ENCODE measurements at regions not wholly inside any gene's neighbourhood (a gene's known extent, or its start where the extent isn't known, plus 50 kb on each side); places are given as distances from the start of the nearest gene placed in this dataset.
"Not testable (repeated sequence)": the region's sequence is repeated elsewhere in the genome, so short reads cannot be mapped to it uniquely, and the experiment has no call there.

DNA sequence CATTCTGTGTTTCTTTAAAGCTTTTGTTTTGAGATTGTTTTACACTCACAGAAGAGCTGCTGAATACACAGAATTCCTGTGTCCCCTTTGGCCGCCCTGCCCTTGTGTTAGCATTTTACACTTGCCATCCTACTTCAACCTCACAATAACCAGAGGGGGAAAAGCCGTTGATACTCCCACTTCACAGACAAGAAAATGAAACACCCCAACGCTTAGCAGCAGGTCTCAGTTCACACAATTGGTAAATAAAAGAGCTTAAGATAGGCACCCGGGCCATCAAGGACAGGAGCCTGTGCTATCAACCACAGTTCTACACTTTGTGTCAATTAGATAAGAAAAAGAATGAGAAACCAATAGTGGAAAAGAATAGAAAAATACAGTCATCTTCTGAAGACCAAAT lies 178.0 kb downstream of the SYK start:
- DNase-seq (ENCODE audit: low read depth) = no peak

DNA sequence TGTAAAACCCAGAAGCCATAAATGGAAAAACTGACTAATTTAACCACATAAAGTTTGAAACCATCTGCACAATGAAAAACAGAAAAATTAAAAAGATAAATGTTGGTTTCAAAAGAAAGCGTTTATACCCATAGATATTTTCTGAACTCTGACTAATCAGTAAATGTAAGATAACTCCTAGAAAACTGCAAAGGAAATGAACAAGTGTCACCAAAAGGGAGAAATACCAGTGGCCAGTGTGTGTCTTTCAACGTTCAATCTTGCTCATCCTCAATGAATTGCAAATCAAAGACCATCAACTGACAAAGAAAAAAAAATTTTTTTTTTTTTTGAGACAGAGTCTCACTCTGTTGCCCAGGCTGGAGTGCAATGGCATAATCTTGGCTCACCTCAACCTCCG lies 180.1 kb downstream of the SYK start:
- no peak for DNase-seq (ENCODE audit: low read depth)

DNA sequence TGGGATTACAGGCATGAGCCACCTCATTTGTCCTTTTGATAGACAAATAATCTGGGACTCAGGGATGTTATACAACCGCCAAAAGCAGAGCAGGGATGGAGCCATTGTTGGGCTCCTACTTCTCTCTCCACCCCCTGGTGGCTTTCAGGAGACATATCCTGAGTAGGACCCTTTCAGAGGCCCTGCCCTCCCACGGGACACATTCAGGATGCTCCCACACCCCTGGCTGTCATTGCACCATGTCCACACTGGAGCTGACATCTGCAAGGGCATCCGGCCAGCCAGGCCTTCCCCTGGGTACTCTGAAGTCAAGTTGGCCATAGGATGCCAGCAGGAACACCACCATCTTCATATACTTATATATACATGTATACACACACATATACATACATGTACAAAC lies 181.8 kb downstream of the SYK start:
- DNase-seq (ENCODE audit: low read depth) = no peak

DNA sequence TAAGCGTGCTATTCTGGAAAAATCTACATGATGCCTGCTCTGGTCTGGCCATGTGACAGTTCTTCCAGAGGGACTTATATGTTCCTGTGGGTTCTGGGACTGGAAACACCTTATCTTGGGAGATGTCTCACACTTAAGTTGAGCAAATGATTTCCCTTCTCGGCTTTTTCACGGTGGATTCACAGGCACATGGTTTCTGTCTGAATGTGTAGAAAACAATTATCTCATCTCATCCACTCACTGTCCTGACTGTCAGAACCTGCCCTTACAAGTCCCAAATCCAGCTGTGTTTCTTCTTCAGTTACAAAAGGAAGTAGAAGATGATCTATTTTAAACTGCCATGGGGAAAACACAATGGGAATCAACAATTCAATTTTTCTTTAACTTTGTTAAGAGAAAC lies 184.0 kb downstream of the SYK start:
- no peak for DNase-seq (ENCODE audit: low read depth)

DNA sequence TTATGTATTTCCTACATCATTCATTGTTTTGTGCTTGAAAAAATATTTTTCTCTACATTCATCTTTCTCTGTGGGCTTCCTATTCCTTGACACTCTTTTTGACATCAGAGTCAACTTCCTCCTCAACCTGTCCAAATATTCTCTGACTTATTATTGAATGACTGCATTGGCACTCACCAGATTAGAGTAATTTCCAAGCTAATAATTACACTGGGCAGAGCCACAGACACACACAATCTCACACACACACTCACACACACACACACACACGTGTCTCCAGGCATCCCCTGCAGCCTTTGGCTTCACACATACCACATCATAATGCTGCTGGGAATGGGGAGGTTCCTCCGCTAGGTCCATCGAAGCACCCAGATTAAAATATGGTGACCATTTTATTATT lies 184.5 kb downstream of the SYK start:
- DNase-seq (ENCODE audit: low read depth) = no peak

DNA sequence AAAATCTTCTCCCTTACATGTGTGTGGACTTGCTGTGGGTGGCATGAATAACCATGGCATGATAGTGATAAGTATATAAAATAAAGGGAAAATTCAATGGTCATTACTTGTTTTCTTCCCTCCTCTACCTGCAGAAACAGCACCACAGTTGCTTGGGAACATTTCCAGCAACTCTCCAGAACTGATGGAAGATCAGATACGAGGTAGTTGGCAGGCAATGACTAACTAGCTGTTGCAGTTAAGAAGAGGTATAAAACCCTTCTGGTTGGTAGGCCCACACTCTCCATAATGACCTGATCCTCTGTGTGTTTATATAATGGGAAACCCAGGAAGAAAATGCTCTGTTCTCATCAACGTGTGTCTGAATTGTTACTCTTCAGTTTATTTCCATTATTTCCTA lies 185.9 kb downstream of the SYK start:
- no peak for DNase-seq (ENCODE audit: low read depth)

DNA sequence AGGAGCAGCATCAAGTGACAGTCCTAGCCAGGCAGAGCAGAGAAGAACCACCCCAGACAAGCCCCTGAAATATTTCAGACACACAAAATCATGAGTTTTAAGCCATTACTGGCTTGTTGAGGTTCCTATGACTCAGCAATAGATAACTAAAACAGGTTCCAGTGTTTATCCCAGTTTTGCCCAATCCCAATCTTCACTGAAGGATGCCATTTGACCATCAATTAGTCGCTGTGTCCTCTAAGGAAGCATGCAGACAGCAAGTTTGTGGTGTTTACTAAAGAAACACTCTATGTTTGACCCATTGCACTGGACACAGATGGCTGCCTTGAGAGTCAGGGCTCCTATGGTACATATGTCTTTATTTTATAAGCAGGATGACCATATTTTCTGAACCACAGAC lies 186.7 kb downstream of the SYK start:
- DNase-seq (ENCODE audit: low read depth) = no peak

DNA sequence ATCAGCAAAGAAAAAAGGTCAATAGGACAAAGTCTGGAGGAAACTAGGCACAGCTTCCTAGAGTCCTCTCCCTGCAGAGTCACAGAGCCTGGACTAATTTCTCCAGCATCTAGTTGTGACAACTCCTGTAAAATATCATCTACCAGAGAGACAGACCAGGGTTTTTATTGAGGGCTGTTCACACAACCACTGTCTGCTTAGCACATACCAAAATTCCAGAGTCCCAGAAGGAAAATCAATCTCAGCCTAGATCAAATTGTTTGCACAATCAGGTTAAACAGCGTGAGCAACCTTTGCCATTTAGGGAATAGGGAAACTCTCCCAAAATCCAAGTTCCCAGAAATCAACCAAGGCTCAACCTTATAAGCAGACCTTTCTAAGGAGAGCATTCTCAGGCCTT lies 190.3 kb downstream of the SYK start:
- no peak for DNase-seq (ENCODE audit: low read depth)

DNA sequence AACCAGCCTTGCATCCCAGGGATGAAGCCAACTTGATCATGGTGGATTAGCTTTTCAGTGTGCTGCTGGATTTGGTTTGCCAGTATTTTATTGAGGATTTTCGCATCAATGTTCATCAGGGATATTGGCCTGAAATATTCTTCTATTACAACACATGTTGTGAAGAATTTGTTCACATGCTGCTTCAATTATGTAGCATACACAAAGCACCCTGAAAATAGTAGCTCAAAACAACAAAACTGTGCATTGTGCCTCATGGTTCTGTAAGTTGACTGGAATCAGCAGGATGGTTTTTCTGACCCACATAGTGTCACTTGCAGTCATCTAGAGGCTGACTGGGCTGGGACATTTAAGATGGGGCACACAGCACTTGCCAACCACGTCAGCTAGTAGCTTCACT lies 193.9 kb downstream of the SYK start:
- no peak for DNase-seq (ENCODE audit: low read depth)

DNA sequence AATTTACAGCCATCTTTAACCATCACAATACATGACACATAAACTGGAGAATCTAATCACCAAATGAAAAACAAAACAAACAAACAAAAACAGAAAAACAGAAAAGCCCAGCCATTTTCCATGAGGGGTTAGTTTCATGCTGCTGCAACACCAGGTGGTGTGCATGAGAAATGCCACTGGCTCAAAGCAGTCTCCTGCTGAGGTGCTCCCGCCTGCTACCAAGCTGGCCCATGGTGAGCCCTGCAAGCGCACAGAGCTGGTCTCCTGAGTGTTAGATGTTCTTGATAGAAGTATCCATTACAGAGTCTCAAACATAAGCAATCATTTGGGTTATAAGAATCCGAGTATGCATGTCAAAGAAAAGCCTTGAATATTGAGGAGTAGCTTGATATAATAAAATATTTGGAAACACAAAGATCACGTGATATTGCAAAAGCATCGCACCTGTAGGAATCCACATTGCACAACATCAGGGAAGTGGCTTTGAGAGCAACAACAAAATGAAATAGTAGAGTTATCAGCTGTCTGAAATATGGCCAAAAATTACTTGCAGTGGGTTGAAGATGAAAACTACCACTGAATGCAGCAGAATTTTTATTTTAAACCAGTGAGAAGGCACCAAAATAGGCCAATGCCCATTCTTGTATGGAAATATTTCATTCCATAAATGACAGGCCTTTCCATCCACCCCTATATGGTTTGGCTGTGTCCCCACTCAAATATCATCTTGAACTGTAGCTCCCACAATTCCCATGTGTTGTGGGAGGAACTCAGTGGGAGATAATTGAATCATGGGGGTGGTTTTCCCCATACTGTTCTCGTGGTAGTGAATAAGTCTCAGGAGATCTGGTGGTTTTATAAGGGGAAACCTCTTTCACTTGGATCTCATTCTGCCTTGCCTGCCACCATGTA lies 194.8 kb downstream of the SYK start:
- DNase-seq (ENCODE audit: low read depth) = no peak

DNA sequence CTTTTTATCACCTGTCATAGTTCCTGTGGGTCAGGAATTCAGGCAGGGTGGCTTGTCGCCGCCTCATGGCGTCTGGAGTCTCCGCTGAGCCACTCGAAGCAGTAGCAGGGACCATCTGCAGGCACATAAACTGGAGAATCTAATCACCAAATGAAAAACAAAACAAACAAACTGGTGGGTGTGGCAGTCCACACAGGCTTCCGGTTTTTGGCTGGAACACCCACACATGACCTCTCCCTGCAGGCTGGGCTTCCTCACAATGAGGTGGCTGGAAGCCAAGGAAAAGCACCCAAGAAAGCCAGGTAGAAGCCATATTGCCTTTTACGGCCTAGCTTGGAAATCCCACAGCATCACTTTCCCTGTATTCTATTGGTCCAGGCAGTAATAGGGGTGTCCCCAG lies 197.0 kb downstream of the SYK start:
- DNase-seq (ENCODE audit: low read depth) = no peak

DNA sequence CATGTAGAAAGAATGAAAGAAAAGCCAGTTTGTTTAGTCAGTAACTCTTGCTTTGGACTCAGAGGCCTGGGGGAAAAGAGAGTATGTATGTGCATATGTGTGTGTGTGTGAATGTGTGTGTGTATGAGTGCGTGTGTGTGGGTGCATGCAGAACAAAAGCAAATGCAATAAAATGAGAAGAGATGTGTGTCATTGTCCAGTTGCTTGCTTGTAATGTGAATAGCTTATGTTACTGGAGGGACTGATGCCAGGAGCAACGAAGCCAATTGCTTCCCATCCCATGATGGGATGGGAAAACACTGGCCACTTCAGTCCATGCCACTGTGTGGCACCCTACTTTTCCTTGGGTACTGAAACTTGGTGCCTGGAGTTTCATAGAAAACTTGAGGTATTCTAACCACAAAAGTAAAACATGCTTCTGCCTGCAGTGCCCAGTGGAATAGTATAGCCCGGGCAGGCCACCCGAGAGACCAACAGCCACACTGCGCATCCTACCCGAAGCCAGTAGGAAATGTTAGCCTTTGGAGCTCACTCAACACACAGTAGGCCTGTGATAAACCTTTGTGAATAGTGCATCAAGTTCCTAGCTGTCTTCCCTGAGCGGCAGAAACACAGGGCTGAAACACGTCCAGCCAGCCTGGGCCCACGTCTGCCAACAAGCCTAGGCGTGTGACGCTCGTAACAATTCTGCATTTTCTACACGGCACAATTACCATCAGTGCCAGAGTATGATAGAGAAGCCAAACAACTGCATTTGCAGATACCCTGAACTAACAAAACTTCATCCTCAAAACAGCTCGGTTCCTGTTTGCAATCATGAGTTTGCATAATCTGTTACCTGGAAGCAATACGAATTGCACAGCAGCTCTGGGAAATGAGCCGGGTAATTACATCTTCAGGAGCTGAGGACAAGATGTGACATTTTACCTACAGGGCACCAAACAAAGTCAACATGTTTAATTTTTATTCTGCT lies 198.1 kb downstream of the SYK start:
- DNase-seq (ENCODE audit: low read depth) = no peak

DNA sequence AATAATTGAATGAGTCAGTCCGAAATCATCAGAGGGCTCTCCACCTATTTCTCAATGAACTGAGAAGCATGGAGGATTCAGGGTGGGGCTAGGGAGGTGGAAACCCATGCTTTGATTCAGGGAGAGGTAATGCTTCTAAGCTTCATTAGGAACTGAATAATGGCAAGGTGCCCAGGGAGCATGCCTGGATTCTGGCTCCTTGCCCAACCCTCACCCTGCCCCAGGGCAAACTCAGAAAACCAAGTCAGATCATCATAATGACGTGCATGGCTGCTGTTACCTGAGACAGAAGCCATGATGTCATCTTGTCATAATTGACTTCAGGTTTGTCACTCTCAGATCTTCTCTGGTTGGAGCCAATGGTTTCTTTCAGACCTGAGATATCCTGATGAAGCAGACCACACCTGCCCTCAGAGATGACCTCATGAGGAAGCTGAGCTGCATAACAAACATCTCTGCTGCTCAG lies 199.6 kb downstream of the SYK start:
- no peak for DNase-seq (ENCODE audit: low read depth)

DNA sequence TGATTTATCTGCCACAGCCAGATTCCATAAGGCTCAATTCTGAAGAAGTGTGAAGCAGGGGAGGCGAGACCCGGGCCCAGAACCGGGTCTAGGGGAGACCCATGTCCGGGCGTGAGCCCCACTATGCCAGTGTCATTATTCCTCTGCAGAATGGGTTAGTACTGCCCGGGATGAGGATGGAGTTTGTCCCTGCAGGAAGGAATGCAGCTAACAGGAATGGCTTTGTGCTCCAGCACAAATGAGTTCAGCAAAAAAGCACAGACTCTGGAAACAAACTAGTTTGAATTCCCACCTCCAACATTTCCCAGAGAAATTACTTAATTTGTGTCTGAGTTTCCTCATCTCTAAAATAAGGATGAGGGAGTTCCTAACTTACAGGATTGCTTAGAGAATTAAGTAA lies 202.9 kb downstream of the SYK start:
- no peak for DNase-seq (ENCODE audit: low read depth)

DNA sequence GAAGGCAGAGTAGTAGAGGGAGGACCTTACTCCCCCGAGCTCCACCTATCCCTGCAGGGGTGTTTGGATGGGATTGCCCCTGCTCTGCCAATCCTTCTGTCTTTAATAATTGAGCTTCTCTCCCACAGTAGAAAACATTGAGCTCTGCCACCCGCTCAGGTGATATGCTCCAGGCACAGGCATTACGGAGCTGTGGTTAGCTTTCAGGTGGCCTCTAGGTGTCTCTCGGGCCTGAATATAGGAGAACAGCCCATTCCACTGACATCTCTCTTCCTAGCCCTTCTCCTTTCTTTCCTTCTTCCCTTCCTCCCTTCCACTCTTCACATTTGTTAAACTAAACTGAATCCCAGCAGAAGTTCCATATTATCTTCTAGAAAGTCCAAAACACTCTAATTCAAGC lies 203.4 kb downstream of the SYK start:
- DNase-seq (ENCODE audit: low read depth) = no peak

DNA sequence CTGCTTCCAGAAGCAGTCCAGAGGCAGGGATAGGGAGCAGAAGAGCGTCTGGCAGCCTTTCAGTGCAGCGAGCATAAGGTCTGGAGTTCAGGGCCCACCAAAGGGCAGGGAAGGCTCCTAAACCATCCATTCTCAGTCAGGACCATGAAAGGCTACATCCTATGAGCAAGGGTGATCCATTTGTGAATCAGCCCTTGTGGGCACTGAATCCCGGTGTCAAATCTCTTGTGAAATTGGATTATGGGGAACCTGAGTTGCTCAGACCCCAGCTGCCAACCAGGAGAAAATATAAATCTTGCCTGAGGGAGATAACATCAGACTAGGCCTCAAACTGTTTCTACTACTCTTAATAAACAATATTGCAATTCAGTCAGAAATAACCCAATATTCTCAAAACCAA lies 204.4 kb downstream of the SYK start:
- no peak for DNase-seq (ENCODE audit: low read depth)

DNA sequence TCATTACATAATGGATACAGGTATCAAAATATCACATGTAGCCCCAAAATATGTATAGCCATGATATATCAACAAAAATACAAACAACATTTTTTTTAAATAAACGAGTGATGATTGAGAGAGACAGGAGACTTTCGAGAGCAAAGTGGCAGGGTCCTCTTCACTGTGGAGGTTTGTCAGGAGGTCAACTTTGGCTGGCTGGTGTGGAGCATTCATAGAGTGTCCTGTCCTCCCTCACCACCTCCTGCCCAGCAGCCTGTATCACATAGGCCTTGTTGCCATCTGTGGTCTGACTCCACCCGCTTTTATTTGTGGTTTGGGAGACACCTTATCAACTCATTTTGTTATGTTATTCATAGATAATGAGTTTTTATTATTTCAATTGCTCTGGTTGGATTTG lies 206.9 kb downstream of the SYK start:
- DNase-seq (ENCODE audit: low read depth) = no peak

DNA sequence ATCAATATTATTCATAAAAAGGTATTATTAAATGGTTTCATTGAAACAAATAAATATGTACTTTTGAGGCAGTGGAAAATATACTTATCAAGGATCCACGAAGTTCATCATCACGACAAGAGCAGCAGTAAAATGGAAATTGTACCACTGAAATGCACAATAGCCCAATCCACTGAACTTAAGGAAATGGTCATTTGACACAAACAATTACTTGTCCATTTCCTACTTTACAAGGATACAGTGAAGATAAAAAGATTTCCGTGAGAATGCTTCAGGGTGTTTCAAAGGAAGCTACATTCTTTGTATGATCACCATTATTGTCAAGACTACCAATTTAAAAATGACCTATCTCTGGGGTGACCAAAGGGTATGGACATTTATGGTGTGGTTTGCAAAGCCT lies 210.3 kb downstream of the SYK start:
- DNase-seq (ENCODE audit: low read depth) = no peak

DNA sequence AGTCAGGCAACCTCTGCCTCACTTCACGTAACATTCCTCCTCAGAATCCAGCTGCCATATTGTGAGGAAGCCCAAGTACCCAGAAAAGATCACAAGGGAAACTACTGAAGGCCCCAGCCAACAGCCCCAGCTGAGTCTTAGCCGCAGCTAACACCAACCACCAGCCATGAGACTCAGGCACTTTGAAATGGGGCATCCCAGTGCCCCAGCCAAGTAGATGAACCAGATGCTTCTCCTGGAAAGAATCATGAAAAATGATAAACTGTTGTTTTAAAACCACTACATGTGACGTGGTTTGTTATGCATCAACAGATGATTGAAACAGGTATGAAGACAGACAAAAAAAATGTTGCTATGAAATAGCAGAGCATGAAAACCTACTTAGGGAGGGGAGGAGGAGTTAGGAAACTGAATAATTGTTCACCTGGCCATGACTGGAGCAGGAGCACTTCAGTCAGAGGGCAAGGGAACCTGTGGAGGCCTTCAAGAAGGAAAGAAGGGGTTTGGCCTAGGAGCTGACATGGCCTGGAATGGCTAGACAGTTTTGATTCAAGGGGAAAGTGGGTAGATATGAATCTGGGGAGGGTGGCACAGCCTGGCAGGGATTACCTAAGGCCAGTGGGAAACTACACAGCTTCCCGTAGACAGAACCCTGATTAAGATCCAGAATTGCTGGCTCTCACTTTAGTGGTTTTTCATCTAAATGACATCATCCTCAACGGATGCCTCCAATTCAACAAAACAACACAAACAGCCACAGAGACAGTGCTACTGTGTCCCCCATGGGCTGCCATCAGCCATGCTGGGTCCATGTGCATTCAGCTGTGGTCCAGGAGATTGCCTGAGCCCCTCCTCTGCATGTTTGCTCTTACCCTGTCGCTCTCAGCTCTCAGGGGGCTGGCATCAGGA lies 211.6 kb downstream of the SYK start:
- DNase-seq (ENCODE audit: low read depth) = no peak

DNA sequence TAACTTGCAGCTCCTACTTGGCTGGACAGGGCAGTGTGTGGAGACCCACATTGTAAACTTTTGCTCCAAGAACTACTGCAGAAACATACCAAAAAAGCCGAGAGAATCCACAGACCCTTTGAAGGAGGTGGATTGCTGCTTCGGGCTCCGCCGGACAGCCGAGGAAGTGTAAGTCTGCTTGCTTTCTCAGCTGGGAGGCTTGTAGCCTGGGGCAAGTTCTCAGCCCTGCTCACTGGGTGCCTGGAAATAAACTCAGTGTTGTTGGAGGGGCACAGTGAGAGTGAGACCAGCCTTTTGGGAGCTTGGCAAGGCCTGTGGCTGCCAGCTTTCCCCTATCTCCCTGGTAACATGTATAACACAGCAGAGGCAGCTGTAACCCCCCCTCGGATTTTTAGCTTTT lies 215.6 kb downstream of the SYK start:
- no peak for DNase-seq (ENCODE audit: low read depth)

DNA sequence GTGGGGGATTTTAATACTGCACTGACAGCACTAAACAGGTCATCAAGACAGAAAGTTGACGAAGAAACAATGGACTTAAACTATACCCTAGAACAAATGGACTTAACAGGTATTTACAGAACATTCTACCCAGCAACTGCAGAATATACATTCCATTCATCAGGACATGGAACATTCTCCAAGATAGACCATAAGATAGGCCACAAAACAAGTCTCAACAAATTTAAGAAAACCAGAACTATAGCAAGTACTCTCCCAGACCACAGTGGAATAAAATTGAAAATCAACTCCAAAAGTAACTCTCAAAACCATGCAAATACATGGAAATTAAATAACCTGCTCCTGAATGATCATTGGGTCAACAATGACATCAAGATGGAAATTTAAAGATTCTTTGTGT lies 218.3 kb downstream of the SYK start:
- not testable (repeated sequence) for DNase-seq (ENCODE audit: low read depth)

DNA sequence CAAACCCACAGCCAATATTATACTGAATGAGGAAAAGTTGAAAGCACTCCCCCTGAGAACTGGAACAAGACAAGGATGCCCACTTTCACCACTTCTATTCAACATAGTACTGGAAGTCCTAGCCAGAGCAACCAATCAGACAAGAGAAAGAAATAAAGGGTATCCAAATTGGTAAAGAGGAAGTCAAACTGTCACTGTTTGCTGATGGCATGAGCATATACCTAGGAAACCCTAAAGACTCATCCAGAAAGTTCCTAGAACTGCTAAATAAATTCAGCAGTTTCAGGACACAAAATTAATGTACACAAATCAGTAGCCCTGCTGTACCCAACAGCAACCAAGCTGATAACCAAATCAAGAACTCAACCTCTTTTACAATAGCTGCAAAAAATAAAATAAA lies 220.0 kb downstream of the SYK start:
- DNase-seq (ENCODE audit: low read depth) = not testable (repeated sequence)
